GM21381 (cell line): ENCODE measurements at regions not wholly inside any gene's neighbourhood (a gene's known extent, or its start where the extent isn't known, plus 50 kb on each side); places are given as distances from the start of the nearest gene placed in this dataset.

ENCODE experiments used
- ATAC-seq: cut with Tn5 transposase; IDR thresholded peaks from one replicate; pipeline ENCODE4 v1.9.1; 2021; ENCODE audit warnings: mild to moderate bottlenecking, moderate library complexity; ENCODE audit not compliant: unreplicated experiment

- no peak for ATAC-seq
These were observed 205.5 kb upstream of the FOXF1 start for GRCh38 chr16:86304868-86305267.

- ATAC-seq, result no peak
These were observed 204.9 kb upstream of the FOXF1 start for GRCh38 chr16:86305440-86305839.

GRCh38 chr16:86306011-86306644 is 204.2 kb upstream of the FOXF1 start:
- no peak for ATAC-seq

GRCh38 chr16:86306811-86307513 is 203.4 kb upstream of the FOXF1 start:
- ATAC-seq, result no peak

- ATAC-seq, result no peak
These were observed 202.8 kb upstream of the FOXF1 start for GRCh38 chr16:86307514-86307903.

GRCh38 chr16:86308514-86308913 is 201.8 kb upstream of the FOXF1 start:
- no peak for ATAC-seq

GRCh38 chr16:86313631-86314030 is 196.7 kb upstream of the FOXF1 start:
- no peak for ATAC-seq

GRCh38 chr16:86314402-86315025 is 195.8 kb upstream of the FOXF1 start:
- no peak for ATAC-seq

GRCh38 chr16:86316967-86317812 is 193.1 kb upstream of the FOXF1 start:
- no peak for ATAC-seq

- no peak for ATAC-seq
These were observed 192.3 kb upstream of the FOXF1 start for GRCh38 chr16:86317813-86318650.

- no peak for ATAC-seq
These were observed 190.6 kb upstream of the FOXF1 start for GRCh38 chr16:86319585-86320236.

GRCh38 chr16:86320237-86320595 is 190.1 kb upstream of the FOXF1 start:
- no peak for ATAC-seq

GRCh38 chr16:86321491-86321890 is 188.8 kb upstream of the FOXF1 start:
- ATAC-seq, result no peak

GRCh38 chr16:86322283-86322682 is 188.0 kb upstream of the FOXF1 start:
- no peak for ATAC-seq

- no peak for ATAC-seq
These were observed 187.5 kb upstream of the FOXF1 start for GRCh38 chr16:86322806-86323205.

GRCh38 chr16:86324320-86324719 is 186.0 kb upstream of the FOXF1 start:
- no peak for ATAC-seq

- ATAC-seq, result no peak
These were observed 185.0 kb upstream of the FOXF1 start for GRCh38 chr16:86325360-86325759.

GRCh38 chr16:86325895-86326294 is 184.4 kb upstream of the FOXF1 start:
- no peak for ATAC-seq

- no peak for ATAC-seq
These were observed 183.0 kb upstream of the FOXF1 start for GRCh38 chr16:86327321-86327720.

- ATAC-seq, result no peak
These were observed 179.4 kb upstream of the FOXF1 start for GRCh38 chr16:86330906-86331305.
